ENCODE measurements at regions not wholly inside any gene's neighbourhood (a gene's known extent, or its start where the extent isn't known, plus 50 kb on each side); places are given as distances from the start of the nearest gene placed in this dataset.

DNA sequence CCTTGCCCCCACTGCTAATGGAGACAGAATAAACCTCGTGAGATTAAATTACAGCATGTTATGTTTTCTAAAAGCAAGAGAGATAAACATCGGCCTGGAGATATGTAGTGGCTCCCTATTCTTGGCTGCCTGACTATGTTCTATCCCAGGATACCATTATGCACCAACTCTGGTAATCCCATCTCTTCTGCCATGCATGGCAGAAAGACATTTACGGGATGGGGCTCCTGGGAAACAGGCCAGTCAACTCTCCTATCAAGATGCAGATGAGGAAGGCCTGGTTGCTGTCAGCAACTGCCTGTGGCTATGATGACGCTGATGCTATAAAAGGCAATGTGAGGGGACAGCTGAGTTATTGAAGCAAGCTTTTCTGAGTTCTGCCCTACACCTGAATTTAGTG lies 166.2 kb upstream of the VCX3A start:
- no peaks in the 10 kb centered on the region for H3K9me3 ChIP-seq

DNA sequence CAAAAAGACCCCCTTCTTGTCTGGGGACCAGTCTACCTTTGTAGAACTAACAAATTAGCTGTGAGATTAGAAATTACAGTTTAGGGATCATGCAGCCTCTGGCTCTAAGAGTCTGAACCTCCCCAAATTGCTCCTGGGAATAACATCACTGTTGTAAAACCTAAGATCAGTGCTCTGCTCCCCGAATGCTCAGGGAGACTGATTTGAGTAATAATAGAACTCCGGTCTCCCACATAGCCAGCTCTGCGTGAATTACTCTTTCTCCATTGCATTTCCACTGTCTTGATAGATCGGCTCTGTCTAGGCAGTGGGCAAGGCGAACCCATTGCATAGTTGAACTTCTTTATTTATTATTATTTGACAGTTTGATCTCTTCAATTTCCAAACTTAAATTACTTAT lies 160.8 kb upstream of the VCX3A start:
- no peak overlapping the region for H3K27ac ChIP-seq
- TF ChIP-seq POLR2AphosphoS5 (IDR thresholded peaks at IDR 0.05): no peak
- no peaks in the 10 kb centered on the region for H3K27me3 ChIP-seq
- H3K4me1 ChIP-seq: no peaks in the 10 kb centered on the region
- H3K36me3 ChIP-seq: no peaks in the 10 kb centered on the region
- in situ Hi-C loops (cut with MboI; ENCODE audit: low pct_ligation_motif_present in 1 of 4, low pct_unique_long_range_greater_than_20kb in 1 of 4, low sequenced_read_pairs in 3 of 4): no loop called here
- intact Hi-C loops (cut with DNase I; ENCODE audit: low total_unique reads): no loop called here
- no peak overlapping the region for H3K4me3 ChIP-seq
- H3K9me3 ChIP-seq: no peaks in the 10 kb centered on the region
- no peak for DNase-seq
- 81 to 83% methylated on average over 4 to 5 of the region's 5 CpGs for WGBS, 2 donors (ENCODE audit: low coverage in 1 of 2)

More for the DNA sequence above, 166.2 kb upstream of the VCX3A start:
- DNase-seq: no peak
- Histone ChIP-seq H3K27ac (no peak overlapping the region), H3K4me3 (no peak overlapping the region), H3K4me1 (no peaks in the 10 kb centered on the region), H3K36me3 (no peaks in the 10 kb centered on the region), H3K27me3 (no peaks in the 10 kb centered on the region)
- intact Hi-C loops (cut with DNase I; ENCODE audit: low total_unique reads): no loop called here
- no peak for TF ChIP-seq EP300 (IDR thresholded peaks at IDR 0.05; ENCODE audit: low read depth)
- TF ChIP-seq, protein P1, sequence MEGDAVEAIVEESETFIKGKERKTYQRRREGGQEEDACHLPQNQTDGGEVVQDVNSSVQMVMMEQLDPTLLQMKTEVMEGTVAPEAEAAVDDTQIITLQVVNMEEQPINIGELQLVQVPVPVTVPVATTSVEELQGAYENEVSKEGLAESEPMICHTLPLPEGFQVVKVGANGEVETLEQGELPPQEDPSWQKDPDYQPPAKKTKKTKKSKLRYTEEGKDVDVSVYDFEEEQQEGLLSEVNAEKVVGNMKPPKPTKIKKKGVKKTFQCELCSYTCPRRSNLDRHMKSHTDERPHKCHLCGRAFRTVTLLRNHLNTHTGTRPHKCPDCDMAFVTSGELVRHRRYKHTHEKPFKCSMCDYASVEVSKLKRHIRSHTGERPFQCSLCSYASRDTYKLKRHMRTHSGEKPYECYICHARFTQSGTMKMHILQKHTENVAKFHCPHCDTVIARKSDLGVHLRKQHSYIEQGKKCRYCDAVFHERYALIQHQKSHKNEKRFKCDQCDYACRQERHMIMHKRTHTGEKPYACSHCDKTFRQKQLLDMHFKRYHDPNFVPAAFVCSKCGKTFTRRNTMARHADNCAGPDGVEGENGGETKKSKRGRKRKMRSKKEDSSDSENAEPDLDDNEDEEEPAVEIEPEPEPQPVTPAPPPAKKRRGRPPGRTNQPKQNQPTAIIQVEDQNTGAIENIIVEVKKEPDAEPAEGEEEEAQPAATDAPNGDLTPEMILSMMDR (IDR thresholded peaks at IDR 0.05): no peak
- no peak for TF ChIP-seq POLR2AphosphoS5 (IDR thresholded peaks at IDR 0.05)
- TF ChIP-seq POLR2A (IDR thresholded peaks at IDR 0.05): no peak
- in situ Hi-C loops (cut with MboI; ENCODE audit: low pct_ligation_motif_present in 1 of 4, low pct_unique_long_range_greater_than_20kb in 1 of 4, low sequenced_read_pairs in 3 of 4): no loop called here
- WGBS, 2 donors (ENCODE audit: low coverage in 1 of 2): 77 to 93% methylated on average over 3 to 4 of the region's 4 CpGs

DNA sequence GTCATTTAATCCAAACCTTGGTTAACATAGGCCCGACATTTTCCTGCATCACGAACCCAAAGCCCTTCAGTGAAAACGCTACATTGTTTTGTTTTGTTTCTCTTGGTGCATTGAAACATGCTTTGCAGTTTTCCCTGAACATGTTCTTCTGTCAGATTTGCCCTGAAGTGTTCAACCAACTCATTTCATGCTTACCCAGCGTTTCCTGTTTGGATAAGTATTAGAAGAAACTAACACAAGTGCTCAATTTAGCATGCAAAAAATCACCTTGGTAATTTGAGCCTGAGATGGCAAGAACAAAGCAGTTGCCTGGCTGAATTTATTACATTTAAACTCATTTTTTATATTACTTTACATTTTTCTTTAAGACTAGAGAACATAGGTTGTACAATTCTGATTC lies 160.1 kb upstream of the VCX3A start:
- no peaks in the 10 kb centered on the region for H3K4me1 ChIP-seq
- WGBS, 2 donors (ENCODE audit: low coverage in 1 of 2): 64 to 73% methylated on average over 3 to 4 of the region's 4 CpGs
- intact Hi-C loops (cut with DNase I; ENCODE audit: low total_unique reads): no loop called here

GRCh38 chrX:6694221-6694620 lies 159.3 kb upstream of the VCX3A start:
- in situ Hi-C loops (cut with MboI; ENCODE audit: low pct_ligation_motif_present in 1 of 4, low pct_unique_long_range_greater_than_20kb in 1 of 4, low sequenced_read_pairs in 3 of 4) (no loop called here), intact Hi-C loops (cut with DNase I; ENCODE audit: low total_unique reads) (no loop called here)

More for the DNA sequence above, 160.1 kb upstream of the VCX3A start:
- in situ Hi-C loops (cut with MboI; ENCODE audit: low pct_ligation_motif_present in 1 of 4, low pct_unique_long_range_greater_than_20kb in 1 of 4, low sequenced_read_pairs in 3 of 4): no loop called here
- Histone ChIP-seq H3K4me3 (no peak overlapping the region), H3K27me3 (no peaks in the 10 kb centered on the region), H3K9me3 (no peaks in the 10 kb centered on the region), H3K36me3 (no peaks in the 10 kb centered on the region), H3K27ac (no peak overlapping the region)
- DNase-seq: no peak
- TF ChIP-seq, protein P1 (IDR thresholded peaks at IDR 0.05): no peak
- TF ChIP-seq POLR2AphosphoS5 (IDR thresholded peaks at IDR 0.05): no peak

DNA sequence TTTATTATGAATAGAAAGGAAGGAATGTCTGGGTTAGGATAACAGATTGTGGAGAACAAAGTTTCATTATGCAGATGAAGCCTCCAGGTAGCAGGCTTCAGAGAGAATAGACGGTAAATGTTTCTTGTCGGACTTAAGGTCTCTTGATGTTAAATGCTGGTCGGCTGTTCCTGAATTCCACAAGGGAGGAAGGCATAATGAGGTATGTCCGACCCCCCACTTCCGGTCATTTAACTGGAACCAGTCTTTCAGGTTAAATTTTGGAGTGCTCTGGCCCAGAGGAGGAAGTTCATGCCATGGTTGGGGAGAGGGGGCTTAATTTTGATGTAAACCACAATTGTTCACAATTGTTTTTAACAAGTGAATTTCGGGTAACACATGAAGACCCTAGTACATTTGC lies 158.1 kb upstream of the VCX3A start:
- no peak for DNase-seq
- H3K27ac ChIP-seq: no peak overlapping the region
- no peak for TF ChIP-seq POLR2AphosphoS5 (IDR thresholded peaks at IDR 0.05)
- TF ChIP-seq POLR2A (IDR thresholded peaks at IDR 0.05): no peak
- TF ChIP-seq EP300 (IDR thresholded peaks at IDR 0.05; ENCODE audit: low read depth): no peak
- TF ChIP-seq, protein P1 (IDR thresholded peaks at IDR 0.05): no peak
- H3K9me3 ChIP-seq: no peaks in the 10 kb centered on the region
- H3K4me1 ChIP-seq: no peaks in the 10 kb centered on the region
- H3K36me3 ChIP-seq: no peaks in the 10 kb centered on the region
- H3K4me3 ChIP-seq: no peak overlapping the region
- no peaks in the 10 kb centered on the region for H3K27me3 ChIP-seq
- in situ Hi-C loops (cut with MboI; ENCODE audit: low pct_ligation_motif_present in 1 of 4, low pct_unique_long_range_greater_than_20kb in 1 of 4, low sequenced_read_pairs in 3 of 4): no loop called here
- intact Hi-C loops (cut with DNase I; ENCODE audit: low total_unique reads): no loop called here
- WGBS, 2 donors (ENCODE audit: low coverage in 1 of 2): 46 to 60% methylated on average over 1 to 6 of the region's 6 CpGs

More at GRCh38 chrX:6694221-6694620, 159.3 kb upstream of the VCX3A start:
- Histone ChIP-seq H3K27ac (no peak overlapping the region), H3K9me3 (no peaks in the 10 kb centered on the region), H3K4me1 (no peaks in the 10 kb centered on the region), H3K36me3 (no peaks in the 10 kb centered on the region), H3K4me3 (no peak overlapping the region), H3K27me3 (no peaks in the 10 kb centered on the region)
- TF ChIP-seq POLR2AphosphoS5 (IDR thresholded peaks at IDR 0.05) (no peak), EP300 (IDR thresholded peaks at IDR 0.05; ENCODE audit: low read depth) (no peak)
- TF ChIP-seq, protein P1 (IDR thresholded peaks at IDR 0.05): no peak
- 71 to 100% methylated on average over 1 to 4 of the region's 4 CpGs for WGBS, 2 donors (ENCODE audit: low coverage in 1 of 2)
- DNase-seq: no peak

Measured in transverse colon (tissue), 4 donors.